ENCODE measurements at regions not wholly inside any gene's neighbourhood (a gene's known extent, or its start where the extent isn't known, plus 50 kb on each side); places are given as distances from the start of the nearest gene placed in this dataset.

DNA sequence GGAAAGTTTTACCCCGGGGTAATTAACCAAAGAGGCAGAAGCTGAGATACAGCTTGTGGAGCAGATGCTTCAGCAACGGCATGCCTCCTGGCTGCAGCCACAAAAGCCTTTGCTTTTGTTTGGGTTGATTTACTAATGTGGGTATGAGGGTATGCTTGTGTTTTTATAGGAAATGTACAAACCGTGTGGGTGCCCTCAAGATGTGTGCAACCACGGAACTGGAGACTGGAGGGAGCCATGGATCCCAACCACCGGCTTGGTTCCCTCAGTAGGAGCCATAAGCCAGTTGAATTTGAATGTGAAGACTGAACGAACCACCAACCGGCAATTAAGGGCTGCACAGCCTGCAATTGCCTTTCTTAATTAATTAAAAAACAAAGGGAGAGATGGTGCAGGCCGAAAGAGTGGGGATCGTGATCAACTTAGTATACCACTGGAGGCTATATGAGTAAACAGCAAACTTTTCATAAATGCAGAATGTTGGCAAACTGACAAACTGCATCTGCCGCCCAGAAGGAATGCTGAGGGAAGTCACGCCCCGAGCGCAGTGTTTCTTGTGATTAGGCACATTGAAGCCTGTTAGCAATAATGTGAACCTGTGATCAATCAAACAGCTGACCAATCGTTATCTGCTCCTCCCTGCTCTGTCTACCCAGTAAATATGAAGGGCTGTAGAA lies 104.1 kb downstream of the DISP1 start:
- DNase-seq: no peak
- H3K27ac Mint-ChIP-seq: no peak overlapping the region
- no peaks in the 10 kb centered on the region for H3K36me3 Mint-ChIP-seq (ENCODE audit: low read depth)
- H3K4me3 Mint-ChIP-seq: no peak overlapping the region
- H3K27me3 Mint-ChIP-seq: no peaks in the 10 kb centered on the region
- no peaks in the 10 kb centered on the region for H3K4me1 Mint-ChIP-seq
- H3K9me3 Mint-ChIP-seq: peaks cover 7% of the 10 kb centered on the region
- intact Hi-C loops (cut with micrococcal nuclease): no loop called here

DNA sequence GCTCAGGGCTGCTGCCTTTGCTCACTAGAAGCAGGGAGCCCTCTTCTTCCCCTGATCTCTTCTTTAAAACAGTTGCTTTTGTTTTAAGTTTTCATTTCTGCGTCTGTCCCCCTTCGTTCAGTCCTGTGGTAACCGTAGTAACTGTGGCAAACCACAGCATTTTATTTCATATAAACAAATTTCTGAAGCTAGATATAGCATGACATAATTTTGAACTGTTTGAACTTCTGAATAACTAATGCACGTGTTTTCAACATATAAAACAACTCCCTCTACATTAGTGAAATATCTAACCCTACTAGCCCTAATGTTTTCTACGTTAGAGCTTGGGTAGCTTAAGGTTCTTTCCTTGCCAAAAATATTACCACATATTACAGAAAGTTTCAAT lies 104.6 kb downstream of the DISP1 start:
- DNase-seq: no peak
- no peak overlapping the region for H3K4me3 Mint-ChIP-seq
- H3K36me3 Mint-ChIP-seq (ENCODE audit: low read depth): no peaks in the 10 kb centered on the region
- H3K4me1 Mint-ChIP-seq: no peaks in the 10 kb centered on the region
- intact Hi-C loops (cut with micrococcal nuclease): no loop called here
- peaks cover 7% of the 10 kb centered on the region for H3K9me3 Mint-ChIP-seq
- no peak overlapping the region for H3K27ac Mint-ChIP-seq
- H3K27me3 Mint-ChIP-seq: no peaks in the 10 kb centered on the region

DNA sequence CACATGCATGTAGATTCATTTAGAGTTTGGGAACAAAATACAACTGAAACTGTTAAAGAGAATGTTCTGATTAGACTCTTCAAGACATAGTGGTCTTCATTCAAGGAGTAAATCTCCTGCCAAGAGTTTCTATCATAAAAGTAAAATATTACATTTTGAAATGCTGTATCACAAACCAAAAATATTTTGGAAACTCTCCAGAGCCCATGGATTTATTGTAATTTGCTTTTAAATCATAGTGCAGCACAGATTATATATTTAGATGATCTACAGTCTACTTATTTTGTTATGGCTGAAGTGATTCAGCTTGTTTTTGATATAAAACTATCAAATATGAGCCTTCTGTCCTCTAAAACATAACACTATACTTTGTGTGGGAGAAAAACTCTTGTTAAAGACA lies 105.3 kb downstream of the DISP1 start:
- H3K4me3 Mint-ChIP-seq: no peak overlapping the region
- no peaks in the 10 kb centered on the region for H3K36me3 Mint-ChIP-seq (ENCODE audit: low read depth)
- no peak for DNase-seq
- no peaks in the 10 kb centered on the region for H3K4me1 Mint-ChIP-seq
- H3K9me3 Mint-ChIP-seq: peaks cover 7% of the 10 kb centered on the region
- no peaks in the 10 kb centered on the region for H3K27me3 Mint-ChIP-seq
- no peak overlapping the region for H3K27ac Mint-ChIP-seq
- intact Hi-C loops (cut with micrococcal nuclease): no loop called here

DNA sequence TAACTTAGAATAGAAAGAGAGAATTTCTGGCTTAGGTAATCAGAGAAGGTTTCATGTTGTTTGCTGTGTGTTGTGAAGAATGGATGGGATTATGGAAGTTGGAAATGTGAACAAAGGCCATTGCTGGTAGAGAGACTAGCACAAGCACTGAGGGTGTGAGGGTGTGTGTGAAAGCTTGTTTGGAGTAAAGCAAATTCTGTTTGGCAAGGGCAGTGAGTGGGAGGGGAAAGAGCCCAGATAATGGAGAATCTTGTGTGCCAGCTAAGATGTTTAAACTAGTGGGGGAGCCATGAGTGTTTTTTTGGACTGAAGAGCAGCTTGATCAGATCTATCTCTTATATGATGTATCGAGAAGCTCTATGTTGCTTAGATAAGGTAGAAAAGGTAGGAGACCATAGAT lies 107.1 kb downstream of the DISP1 start:
- Mint-ChIP-seq H3K27ac (no peak overlapping the region), H3K27me3 (no peaks in the 10 kb centered on the region), H3K36me3 (ENCODE audit: low read depth) (no peaks in the 10 kb centered on the region), H3K4me3 (no peak overlapping the region), H3K4me1 (no peaks in the 10 kb centered on the region), H3K9me3 (peaks cover 5% of the 10 kb centered on the region)
- DNase-seq: no peak
- intact Hi-C loops (cut with micrococcal nuclease): no loop called here

DNA sequence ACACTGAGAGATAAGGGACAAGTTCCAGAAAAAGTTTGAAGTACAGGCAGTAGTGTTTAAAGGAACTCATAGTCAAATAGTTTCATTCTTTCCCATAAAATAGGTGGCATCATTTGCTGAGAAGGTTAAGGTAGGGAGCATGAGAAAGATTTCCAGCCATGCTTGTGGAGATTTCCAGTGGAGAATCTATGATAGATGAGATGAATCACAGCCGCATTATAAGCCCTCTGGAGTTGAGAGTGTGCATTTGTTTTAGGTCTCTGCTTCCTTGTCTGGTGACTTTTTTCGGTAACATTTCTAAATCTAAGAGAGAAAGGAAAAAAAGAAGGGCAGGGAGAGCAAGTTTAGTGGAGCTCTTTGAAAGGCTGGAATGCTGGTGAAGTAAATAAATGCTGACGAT lies 108.7 kb downstream of the DISP1 start:
- Mint-ChIP-seq H3K27me3 (peaks cover 1% of the 10 kb centered on the region), H3K4me1 (no peaks in the 10 kb centered on the region), H3K9me3 (no peaks in the 10 kb centered on the region), H3K27ac (no peak overlapping the region), H3K36me3 (ENCODE audit: low read depth) (no peaks in the 10 kb centered on the region), H3K4me3 (no peak overlapping the region)
- intact Hi-C loops (cut with micrococcal nuclease): no loop called here
- no peak for DNase-seq

DNA sequence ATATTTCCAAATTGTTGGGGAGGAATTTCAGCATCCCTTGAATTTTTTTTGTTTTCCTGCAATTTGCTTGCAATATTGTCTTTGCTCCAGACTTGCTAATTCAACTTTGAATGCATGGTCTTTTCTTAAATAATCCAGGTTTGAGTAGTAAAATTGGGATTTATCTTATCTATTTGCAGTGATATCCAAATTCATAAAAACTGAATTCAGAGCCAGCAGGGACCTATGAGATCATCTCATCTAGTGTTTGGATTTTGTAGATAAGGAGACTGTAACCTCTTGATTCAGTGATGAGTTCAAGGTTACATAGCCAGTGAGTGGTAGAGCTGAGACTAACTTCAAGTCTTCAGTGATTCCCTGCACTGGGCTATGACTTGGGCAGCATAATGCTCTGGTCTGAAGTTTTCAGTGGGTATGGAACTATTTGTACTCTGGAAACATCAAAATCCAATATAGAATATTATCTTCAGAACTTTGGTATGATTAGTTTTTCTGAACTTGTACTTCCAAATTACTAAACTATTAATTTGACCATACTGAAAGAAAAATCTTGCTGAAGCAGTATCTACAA lies 109.4 kb downstream of the DISP1 start:
- H3K27me3 Mint-ChIP-seq: peaks cover 1% of the 10 kb centered on the region
- no peak overlapping the region for H3K4me3 Mint-ChIP-seq
- no peak for DNase-seq
- H3K27ac Mint-ChIP-seq: no peak overlapping the region
- intact Hi-C loops (cut with micrococcal nuclease): no loop called here
- H3K36me3 Mint-ChIP-seq (ENCODE audit: low read depth): no peaks in the 10 kb centered on the region
- H3K9me3 Mint-ChIP-seq: no peaks in the 10 kb centered on the region
- H3K4me1 Mint-ChIP-seq: no peaks in the 10 kb centered on the region

DNA sequence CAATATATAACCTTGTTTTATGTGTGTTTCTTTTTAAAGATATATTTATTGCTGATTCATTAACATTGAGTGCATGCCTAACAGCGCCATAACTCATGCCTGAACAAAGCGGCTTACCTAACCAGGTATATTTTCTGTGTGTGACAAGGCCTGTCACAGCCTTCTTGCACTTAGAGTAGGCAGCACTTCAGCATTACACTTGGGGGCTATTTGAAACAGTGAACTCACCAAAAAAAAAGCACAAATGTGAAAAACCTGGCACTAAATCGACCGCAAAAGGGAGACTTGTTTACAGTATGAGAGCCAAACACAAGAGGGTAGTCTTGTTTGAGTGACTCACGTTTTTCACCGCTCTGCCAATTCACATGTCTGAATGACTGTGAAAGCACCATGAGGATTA lies 111.7 kb downstream of the DISP1 start:
- intact Hi-C loops (cut with micrococcal nuclease): no loop called here
- Mint-ChIP-seq H3K4me1 (no peaks in the 10 kb centered on the region), H3K9me3 (no peaks in the 10 kb centered on the region), H3K4me3 (no peak overlapping the region), H3K27ac (no peak overlapping the region), H3K36me3 (ENCODE audit: low read depth) (no peaks in the 10 kb centered on the region), H3K27me3 (peaks cover 1% of the 10 kb centered on the region)
- no peak for DNase-seq

DNA sequence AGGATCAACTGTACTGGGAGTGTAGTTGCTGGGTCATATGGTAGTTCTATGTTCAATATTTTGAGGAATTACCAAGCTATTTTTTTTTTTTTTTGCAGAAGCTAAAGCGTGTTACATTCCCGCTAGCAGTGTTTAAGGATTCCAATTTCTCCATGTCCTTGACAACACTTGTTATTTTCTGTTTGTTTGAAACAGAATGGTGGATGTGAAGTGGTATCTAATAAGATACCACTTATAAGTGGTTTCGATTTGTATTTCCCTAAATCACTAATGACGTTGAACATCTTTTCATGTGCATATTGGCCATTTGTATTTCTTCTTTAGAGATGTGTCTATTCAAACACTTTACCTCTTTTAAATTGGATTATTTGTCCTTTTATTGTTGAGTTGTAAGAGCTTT lies 112.2 kb downstream of the DISP1 start:
- Mint-ChIP-seq H3K27ac (no peak overlapping the region), H3K27me3 (peaks cover 1% of the 10 kb centered on the region), H3K4me1 (no peaks in the 10 kb centered on the region), H3K4me3 (no peak overlapping the region), H3K36me3 (ENCODE audit: low read depth) (no peaks in the 10 kb centered on the region), H3K9me3 (no peaks in the 10 kb centered on the region)
- DNase-seq: no peak
- intact Hi-C loops (cut with micrococcal nuclease): no loop called here

DNA sequence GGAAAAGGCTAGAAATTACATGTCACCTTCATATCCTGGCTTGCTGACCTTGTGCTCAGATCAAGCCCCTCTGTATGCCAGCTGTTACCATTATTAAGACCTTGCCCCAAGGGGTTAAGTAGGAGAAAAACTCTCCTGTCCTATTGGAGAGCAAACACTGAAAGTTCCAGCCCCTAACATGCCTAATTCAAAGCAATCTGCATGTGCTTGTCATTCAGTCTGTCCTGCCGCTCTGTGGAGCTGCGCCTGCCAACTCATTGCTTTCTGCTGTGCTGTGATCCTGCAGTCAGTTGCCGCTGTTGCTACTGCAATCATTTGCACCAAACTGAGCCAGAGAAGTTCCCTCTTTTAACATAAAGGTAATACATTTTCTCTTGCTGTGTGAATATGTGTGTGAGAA lies 113.4 kb downstream of the DISP1 start:
- H3K36me3 Mint-ChIP-seq (ENCODE audit: low read depth): no peaks in the 10 kb centered on the region
- H3K27me3 Mint-ChIP-seq: peaks cover 1% of the 10 kb centered on the region
- intact Hi-C loops (cut with micrococcal nuclease): no loop called here
- no peak for DNase-seq
- H3K4me3 Mint-ChIP-seq: no peak overlapping the region
- H3K9me3 Mint-ChIP-seq: no peaks in the 10 kb centered on the region
- H3K4me1 Mint-ChIP-seq: no peaks in the 10 kb centered on the region
- no peak overlapping the region for H3K27ac Mint-ChIP-seq

DNA sequence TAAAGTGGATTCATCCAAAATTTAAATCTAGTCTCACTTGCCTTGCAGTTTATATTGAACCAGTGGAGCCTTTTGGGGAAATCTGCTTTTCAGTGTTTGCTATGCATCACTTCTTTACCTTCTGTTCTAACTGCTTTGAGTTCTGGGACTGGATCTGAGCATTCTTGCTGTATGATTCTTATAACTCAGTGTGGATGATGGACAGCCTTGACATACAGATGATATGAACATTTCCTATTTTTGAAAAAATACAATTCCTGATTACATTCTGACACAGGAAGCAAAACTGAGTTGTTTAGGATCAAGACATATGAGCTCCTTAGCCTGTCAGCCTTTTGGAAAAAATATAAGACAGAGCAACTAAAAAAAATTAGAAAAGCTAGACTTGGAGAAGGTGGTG lies 115.2 kb downstream of the DISP1 start:
- intact Hi-C loops (cut with micrococcal nuclease): no loop called here
- DNase-seq: no peak
- Mint-ChIP-seq H3K9me3 (no peaks in the 10 kb centered on the region), H3K4me1 (no peaks in the 10 kb centered on the region), H3K4me3 (no peak overlapping the region), H3K36me3 (ENCODE audit: low read depth) (no peaks in the 10 kb centered on the region), H3K27me3 (peaks cover 1% of the 10 kb centered on the region), H3K27ac (no peak overlapping the region)

DNA sequence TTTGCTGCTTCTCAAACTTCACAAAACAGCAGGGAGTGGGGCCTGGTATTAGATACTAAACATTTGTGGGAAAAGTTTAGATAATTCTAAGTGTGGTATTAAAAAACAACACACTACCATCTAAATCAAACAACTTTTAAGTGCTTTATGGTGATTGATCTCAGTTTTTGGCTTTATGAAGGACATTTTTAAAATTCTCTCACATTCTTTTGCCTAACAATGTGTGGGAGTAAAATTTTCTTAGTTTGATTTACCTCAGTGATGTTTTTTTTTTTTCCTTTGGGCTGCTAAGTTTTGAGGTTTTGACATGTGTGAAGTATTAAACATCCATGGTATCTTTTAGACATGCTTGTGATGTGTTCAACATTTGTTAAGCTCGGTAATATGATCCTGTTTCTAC lies 116.2 kb downstream of the DISP1 start:
- Mint-ChIP-seq H3K4me3 (no peak overlapping the region), H3K27me3 (peaks cover 1% of the 10 kb centered on the region), H3K27ac (no peak overlapping the region), H3K36me3 (ENCODE audit: low read depth) (no peaks in the 10 kb centered on the region), H3K9me3 (no peaks in the 10 kb centered on the region), H3K4me1 (no peaks in the 10 kb centered on the region)
- no peak for DNase-seq
- intact Hi-C loops (cut with micrococcal nuclease): no loop called here

DNA sequence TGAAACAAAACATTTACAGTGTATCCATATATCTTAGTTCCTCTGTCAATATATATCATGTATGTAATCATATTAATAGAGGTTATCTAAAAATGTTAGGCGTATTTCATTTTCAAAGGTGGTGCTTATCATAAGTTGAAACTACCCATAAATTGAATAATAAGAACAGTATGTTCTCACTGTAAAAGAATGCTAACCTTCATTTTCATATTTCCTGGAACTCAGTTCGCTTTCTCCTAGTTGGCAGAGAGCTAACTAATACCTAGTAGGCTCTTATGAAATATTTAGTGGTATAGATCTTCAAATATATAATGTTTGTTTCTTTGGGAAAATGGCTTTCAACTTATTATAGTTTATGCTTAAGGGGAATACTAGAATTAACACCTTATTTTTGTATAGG lies 118.4 kb downstream of the DISP1 start:
- H3K36me3 Mint-ChIP-seq (ENCODE audit: low read depth): no peaks in the 10 kb centered on the region
- no peak overlapping the region for H3K27ac Mint-ChIP-seq
- no peak for DNase-seq
- H3K4me3 Mint-ChIP-seq: no peak overlapping the region
- H3K9me3 Mint-ChIP-seq: no peaks in the 10 kb centered on the region
- intact Hi-C loops (cut with micrococcal nuclease): no loop called here
- peaks cover under 1% of the 10 kb centered on the region for H3K27me3 Mint-ChIP-seq
- H3K4me1 Mint-ChIP-seq: no peaks in the 10 kb centered on the region

DNA sequence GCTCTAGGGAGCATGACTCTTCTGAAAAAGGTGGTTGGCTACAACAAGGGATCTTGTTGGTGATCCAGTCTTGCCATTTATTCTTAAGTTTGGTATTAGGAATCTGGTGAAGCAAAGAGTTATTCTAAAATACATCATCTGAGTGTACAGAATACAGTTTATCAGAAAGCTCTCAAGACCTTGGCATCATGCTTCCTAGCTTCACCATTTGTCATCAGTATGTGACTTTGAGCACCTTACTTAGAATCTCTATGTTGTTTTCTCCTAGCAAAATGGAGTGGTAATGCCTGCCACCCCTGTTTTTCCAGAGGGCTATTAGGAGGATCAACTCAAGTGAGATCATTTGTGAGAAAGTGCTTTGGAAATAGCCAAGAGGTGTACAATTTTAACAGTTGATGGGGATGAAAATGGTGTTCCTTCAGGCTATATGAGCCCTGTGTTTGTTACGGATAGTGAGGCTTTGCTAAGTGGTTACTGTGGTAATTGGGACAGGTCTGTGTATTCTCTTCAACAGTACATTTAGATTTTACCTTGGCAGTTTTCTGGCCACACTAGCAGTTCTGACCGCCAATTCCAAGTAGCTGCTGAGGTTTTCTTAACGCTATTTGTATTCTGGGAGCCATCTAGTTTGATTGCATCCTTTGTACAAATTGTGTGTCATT lies 120.5 kb downstream of the DISP1 start:
- no peak for DNase-seq
- no peaks in the 10 kb centered on the region for H3K9me3 Mint-ChIP-seq
- no peak overlapping the region for H3K27ac Mint-ChIP-seq
- no peaks in the 10 kb centered on the region for H3K4me1 Mint-ChIP-seq
- H3K27me3 Mint-ChIP-seq: no peaks in the 10 kb centered on the region
- no peak overlapping the region for H3K4me3 Mint-ChIP-seq
- intact Hi-C loops (cut with micrococcal nuclease): no loop called here
- no peaks in the 10 kb centered on the region for H3K36me3 Mint-ChIP-seq (ENCODE audit: low read depth)

DNA sequence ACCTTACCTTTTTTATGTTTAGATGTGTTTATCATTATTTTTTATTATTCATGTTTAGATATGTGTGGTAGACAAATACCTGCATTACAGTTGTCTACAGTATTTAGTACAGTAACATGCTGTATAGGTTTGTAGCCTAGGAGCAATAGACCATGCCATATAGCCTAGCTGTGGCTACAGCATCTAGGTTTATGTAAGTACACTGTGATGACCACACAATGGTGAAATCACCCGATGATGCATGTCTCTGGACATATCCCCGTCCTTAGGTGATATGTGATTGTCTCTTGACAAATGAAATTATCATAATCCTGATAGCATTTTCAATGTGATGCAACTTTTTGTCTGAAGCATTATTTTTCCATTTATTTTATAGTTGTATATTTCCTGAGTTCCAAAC lies 121.2 kb downstream of the DISP1 start:
- no peak overlapping the region for H3K4me3 Mint-ChIP-seq
- H3K4me1 Mint-ChIP-seq: no peaks in the 10 kb centered on the region
- H3K27me3 Mint-ChIP-seq: no peaks in the 10 kb centered on the region

DNA sequence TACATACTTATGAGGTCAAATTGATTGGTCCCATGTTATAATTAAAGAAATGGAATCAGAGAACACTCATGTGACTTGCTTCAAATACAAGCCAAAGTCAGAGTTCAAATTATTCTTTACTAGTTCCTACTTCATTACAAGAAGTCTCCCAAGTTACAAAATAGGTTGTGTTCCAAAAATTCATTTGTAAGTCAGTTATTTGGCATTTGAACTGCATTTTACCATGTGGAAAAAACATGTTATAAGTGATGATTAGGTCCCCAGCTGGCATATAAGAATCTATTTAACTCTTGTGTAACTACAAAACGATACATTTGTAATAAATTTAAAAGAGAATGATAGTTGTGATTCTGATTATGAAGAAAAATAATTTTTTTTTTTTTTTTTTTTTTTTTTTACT lies 124.1 kb downstream of the DISP1 start:
- H3K9me3 Mint-ChIP-seq: no peaks in the 10 kb centered on the region
- H3K27ac Mint-ChIP-seq: no peak overlapping the region
- no peak overlapping the region for H3K4me3 Mint-ChIP-seq
- no peaks in the 10 kb centered on the region for H3K36me3 Mint-ChIP-seq (ENCODE audit: low read depth)
- DNase-seq: no peak
- intact Hi-C loops (cut with micrococcal nuclease): no loop called here
- no peaks in the 10 kb centered on the region for H3K4me1 Mint-ChIP-seq
- no peaks in the 10 kb centered on the region for H3K27me3 Mint-ChIP-seq

More for the DNA sequence above, 121.2 kb downstream of the DISP1 start:
- Mint-ChIP-seq H3K9me3 (no peaks in the 10 kb centered on the region), H3K27ac (no peak overlapping the region), H3K36me3 (ENCODE audit: low read depth) (no peaks in the 10 kb centered on the region)
- intact Hi-C loops (cut with micrococcal nuclease): no loop called here
- no peak for DNase-seq

Measured in activated CD4-positive, alpha-beta T cell treated with anti-CD3 and anti-CD28 coated beads, Interleukin-2, amount 10 ng/mL, durations not matched to agents 24 days and 14 days (primary cell).